Neural cell (in vitro differentiated cells): ENCODE measurements at regions not wholly inside any gene's neighbourhood (a gene's known extent, or its start where the extent isn't known, plus 50 kb on each side); places are given as distances from the start of the nearest gene placed in this dataset.

Experiments used
- H2AFZ ChIP-seq: fragments of 200-600, 300-800 bp; sonication (generic), shearing (Covaris generic); 2 replicates; pipeline ENCODE4 v1.6.0; 2014; ENCODE audit warnings: low read depth, mild to moderate bottlenecking, antibody characterized with exemption, low read length, moderate library complexity
- H3F3A ChIP-seq: fragments of 200-600 bp; shearing (Covaris generic); 2 replicates; pipeline ENCODE4 v1.6.1; 2016; ENCODE audit warnings: mild to moderate bottlenecking, moderate library complexity, mixed read lengths, antibody characterized with exemption, low read length; ENCODE audit not compliant: insufficient read depth, poor library complexity, severe bottlenecking
- H3K27ac ChIP-seq: fragments of 200-600, 300-800 bp; sonication (generic), shearing (Covaris generic); 2 replicates; pipeline ENCODE4 v1.5.1; 2014; ENCODE audit warnings: mild to moderate bottlenecking, low read length, moderate library complexity
- H3K27me3 ChIP-seq: fragments of 300-800, 200-600 bp; sonication (generic), shearing (Covaris generic); 2 replicates; pipeline ENCODE4 v1.6.0; 2014; ENCODE audit warnings: mild to moderate bottlenecking, low read depth, low read length, moderate library complexity; ENCODE audit not compliant: insufficient read depth
- H3K36me3 ChIP-seq: fragments of 300-800, 200-600 bp; sonication (generic), shearing (Covaris generic); 2 replicates; pipeline ENCODE4 v1.5.1; 2014; ENCODE audit warnings: mild to moderate bottlenecking, antibody characterized with exemption, low read length, moderate library complexity; ENCODE audit not compliant: insufficient read depth
- H3K4me2 ChIP-seq: fragments of 300-800, 200-600 bp; sonication (generic), shearing (Covaris generic); 2 replicates; pipeline ENCODE4 v1.6.0; 2014; ENCODE audit warnings: mild to moderate bottlenecking, low read length
- H3K4me3 ChIP-seq: fragments of 300-800, 200-600 bp; sonication (generic), shearing (Covaris generic); 2 replicates; pipeline ENCODE4 v1.5.1; 2014; ENCODE audit warnings: mild to moderate bottlenecking, low read length, moderate library complexity
- H3K79me2 ChIP-seq: fragments of 200-600 bp; shearing (Covaris generic); replicated peaks from 2 replicates; pipeline ENCODE4 v1.6.0; 2014; ENCODE audit warnings: mild to moderate bottlenecking, low read length, moderate library complexity; ENCODE audit not compliant: insufficient read depth
- H3K9ac ChIP-seq: fragments of 300-800, 200-600 bp; sonication (generic), shearing (Covaris generic); 2 replicates; pipeline ENCODE4 v1.6.1; 2016; ENCODE audit warnings: mild to moderate bottlenecking, low read length, mixed read lengths
- H3K9me2 ChIP-seq: fragments of 200-600 bp; shearing (Covaris generic); 2 replicates; pipeline ENCODE4 v1.6.1; 2016; ENCODE audit warnings: mild to moderate bottlenecking, low read length, mixed read lengths; ENCODE audit not compliant: insufficient read depth
- H3K9me3 ChIP-seq: fragments of 200-600, 300-800 bp; sonication (generic), shearing (Covaris generic); 2 replicates; pipeline ENCODE4 v1.6.1; 2016; ENCODE audit warnings: mild to moderate bottlenecking, mixed run types, low read length, moderate library complexity, mixed read lengths
- H4K20me1 ChIP-seq: fragments of 200-600 bp; shearing (Covaris generic); 2 replicates; pipeline ENCODE4 v1.6.1; 2016; ENCODE audit warnings: mild to moderate bottlenecking, mixed run types; ENCODE audit not compliant: insufficient read depth
- EP300 ChIP-seq: fragments of 450-650 bp; conservative IDR thresholded peaks from 2 replicates; pipeline ENCODE4 v1.6.1; 2014; ENCODE audit warnings: antibody characterized with exemption, mild to moderate bottlenecking, moderate library complexity; ENCODE audit not compliant: poor library complexity, severe bottlenecking
- EZH2 ChIP-seq: fragments of 200-600, 300-800 bp; shearing (Covaris generic), sonication (generic); IDR thresholded peaks from 2 replicates; pipeline ENCODE4 v1.6.1; 2014; ENCODE audit warnings: antibody characterized with exemption, low read length, borderline replicate concordance, mild to moderate bottlenecking; ENCODE audit not compliant: insufficient read depth, poor library complexity, severe bottlenecking
- MXI1 ChIP-seq: fragments of 450-650 bp; conservative IDR thresholded peaks from 2 replicates; pipeline ENCODE4 v1.6.1; 2014; ENCODE audit warnings: antibody characterized with exemption, mild to moderate bottlenecking; ENCODE audit not compliant: poor library complexity, severe bottlenecking
- POLR2AphosphoS5 ChIP-seq: IDR thresholded peaks from 2 replicates; pipeline ENCODE4 v1.6.1; 2012
- RAD21 ChIP-seq: fragments of 450-650 bp; conservative IDR thresholded peaks from 2 replicates; pipeline ENCODE4 v1.6.1; 2014; ENCODE audit warnings: antibody characterized with exemption, mild to moderate bottlenecking, moderate library complexity
- SMC3 ChIP-seq: fragments of 450-650 bp; conservative IDR thresholded peaks from 2 replicates; pipeline ENCODE4 v1.6.1; 2014; ENCODE audit warnings: antibody characterized with exemption, mild to moderate bottlenecking, moderate library complexity; ENCODE audit not compliant: poor library complexity
- TAF1 ChIP-seq: IDR thresholded peaks from 2 replicates; pipeline ENCODE4 v1.6.1; 2012; ENCODE audit warnings: low read depth
- TF ChIP-seq, protein P1 (sequence below): fragments of 450-650 bp; IDR thresholded peaks from 2 replicates; pipeline ENCODE4 v1.5.1; 2014; ENCODE audit warnings: antibody characterized with exemption, mild to moderate bottlenecking, moderate library complexity; ENCODE audit not compliant: poor library complexity, severe bottlenecking
- TF ChIP-seq, protein P2 (sequence below): IDR thresholded peaks from 2 replicates; pipeline ENCODE4 v1.6.1; 2012; ENCODE audit warnings: borderline replicate concordance

DNA sequence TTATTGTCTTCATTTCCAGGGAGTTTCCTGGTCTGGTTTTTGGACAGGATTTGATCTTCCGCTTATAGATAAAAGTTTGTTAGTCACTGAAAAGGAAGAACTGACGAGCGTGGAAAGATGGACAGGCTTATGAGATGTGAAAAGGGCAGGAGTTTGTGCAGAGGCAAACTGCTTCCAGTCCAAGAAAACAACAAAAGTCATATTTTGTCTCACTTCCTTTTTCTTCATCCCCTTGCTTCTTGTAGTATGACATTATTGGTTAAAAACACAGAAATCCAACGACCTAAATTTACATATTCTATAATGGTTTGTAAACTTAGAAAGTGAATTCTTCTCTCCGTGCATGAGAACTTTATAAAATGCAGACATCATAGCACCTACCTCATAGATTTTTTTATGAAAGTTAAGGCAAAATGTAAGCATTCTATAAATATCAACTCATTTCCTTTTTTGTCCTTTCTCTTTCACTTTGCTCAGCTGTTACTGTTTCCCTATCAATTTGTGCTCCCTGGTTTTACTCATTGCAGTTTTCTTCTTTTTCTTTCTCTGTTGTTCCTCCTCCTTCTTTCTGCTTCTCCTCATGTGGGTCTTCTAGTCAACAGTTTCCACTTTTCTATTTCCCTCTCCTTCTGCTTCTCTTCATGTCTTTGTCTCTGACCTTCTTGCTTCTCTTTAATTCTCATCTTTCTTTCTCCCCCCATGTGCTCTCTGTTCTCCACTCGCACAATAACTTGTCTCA is 370.2 kb downstream of the ARL4A start:
- no peak overlapping the region for H3K4me2 ChIP-seq
- no peaks in the 10 kb centered on the region for H3K79me2 ChIP-seq
- H3K9ac ChIP-seq: no peak overlapping the region
- no peaks in the 10 kb centered on the region for H3K9me2 ChIP-seq
- TF ChIP-seq MXI1 (no peak), SMC3 (no peak), EP300 (no peak), TAF1 (no peak), POLR2AphosphoS5 (no peak), EZH2 (no peak), RAD21 (no peak)
- TF ChIP-seq, protein P1, sequence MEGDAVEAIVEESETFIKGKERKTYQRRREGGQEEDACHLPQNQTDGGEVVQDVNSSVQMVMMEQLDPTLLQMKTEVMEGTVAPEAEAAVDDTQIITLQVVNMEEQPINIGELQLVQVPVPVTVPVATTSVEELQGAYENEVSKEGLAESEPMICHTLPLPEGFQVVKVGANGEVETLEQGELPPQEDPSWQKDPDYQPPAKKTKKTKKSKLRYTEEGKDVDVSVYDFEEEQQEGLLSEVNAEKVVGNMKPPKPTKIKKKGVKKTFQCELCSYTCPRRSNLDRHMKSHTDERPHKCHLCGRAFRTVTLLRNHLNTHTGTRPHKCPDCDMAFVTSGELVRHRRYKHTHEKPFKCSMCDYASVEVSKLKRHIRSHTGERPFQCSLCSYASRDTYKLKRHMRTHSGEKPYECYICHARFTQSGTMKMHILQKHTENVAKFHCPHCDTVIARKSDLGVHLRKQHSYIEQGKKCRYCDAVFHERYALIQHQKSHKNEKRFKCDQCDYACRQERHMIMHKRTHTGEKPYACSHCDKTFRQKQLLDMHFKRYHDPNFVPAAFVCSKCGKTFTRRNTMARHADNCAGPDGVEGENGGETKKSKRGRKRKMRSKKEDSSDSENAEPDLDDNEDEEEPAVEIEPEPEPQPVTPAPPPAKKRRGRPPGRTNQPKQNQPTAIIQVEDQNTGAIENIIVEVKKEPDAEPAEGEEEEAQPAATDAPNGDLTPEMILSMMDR: no peak
- TF ChIP-seq, protein P2, sequence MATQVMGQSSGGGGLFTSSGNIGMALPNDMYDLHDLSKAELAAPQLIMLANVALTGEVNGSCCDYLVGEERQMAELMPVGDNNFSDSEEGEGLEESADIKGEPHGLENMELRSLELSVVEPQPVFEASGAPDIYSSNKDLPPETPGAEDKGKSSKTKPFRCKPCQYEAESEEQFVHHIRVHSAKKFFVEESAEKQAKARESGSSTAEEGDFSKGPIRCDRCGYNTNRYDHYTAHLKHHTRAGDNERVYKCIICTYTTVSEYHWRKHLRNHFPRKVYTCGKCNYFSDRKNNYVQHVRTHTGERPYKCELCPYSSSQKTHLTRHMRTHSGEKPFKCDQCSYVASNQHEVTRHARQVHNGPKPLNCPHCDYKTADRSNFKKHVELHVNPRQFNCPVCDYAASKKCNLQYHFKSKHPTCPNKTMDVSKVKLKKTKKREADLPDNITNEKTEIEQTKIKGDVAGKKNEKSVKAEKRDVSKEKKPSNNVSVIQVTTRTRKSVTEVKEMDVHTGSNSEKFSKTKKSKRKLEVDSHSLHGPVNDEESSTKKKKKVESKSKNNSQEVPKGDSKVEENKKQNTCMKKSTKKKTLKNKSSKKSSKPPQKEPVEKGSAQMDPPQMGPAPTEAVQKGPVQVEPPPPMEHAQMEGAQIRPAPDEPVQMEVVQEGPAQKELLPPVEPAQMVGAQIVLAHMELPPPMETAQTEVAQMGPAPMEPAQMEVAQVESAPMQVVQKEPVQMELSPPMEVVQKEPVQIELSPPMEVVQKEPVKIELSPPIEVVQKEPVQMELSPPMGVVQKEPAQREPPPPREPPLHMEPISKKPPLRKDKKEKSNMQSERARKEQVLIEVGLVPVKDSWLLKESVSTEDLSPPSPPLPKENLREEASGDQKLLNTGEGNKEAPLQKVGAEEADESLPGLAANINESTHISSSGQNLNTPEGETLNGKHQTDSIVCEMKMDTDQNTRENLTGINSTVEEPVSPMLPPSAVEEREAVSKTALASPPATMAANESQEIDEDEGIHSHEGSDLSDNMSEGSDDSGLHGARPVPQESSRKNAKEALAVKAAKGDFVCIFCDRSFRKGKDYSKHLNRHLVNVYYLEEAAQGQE: no peak
- no peaks in the 10 kb centered on the region for H4K20me1 ChIP-seq
- no peak overlapping the region for H2AFZ ChIP-seq
- H3K4me3 ChIP-seq: no peak overlapping the region
- no peaks in the 10 kb centered on the region for H3K27me3 ChIP-seq
- H3K27ac ChIP-seq: no peak overlapping the region
- no peaks in the 10 kb centered on the region for H3K36me3 ChIP-seq
- H3F3A ChIP-seq: no peaks in the 10 kb centered on the region
- no peaks in the 10 kb centered on the region for H3K9me3 ChIP-seq

DNA sequence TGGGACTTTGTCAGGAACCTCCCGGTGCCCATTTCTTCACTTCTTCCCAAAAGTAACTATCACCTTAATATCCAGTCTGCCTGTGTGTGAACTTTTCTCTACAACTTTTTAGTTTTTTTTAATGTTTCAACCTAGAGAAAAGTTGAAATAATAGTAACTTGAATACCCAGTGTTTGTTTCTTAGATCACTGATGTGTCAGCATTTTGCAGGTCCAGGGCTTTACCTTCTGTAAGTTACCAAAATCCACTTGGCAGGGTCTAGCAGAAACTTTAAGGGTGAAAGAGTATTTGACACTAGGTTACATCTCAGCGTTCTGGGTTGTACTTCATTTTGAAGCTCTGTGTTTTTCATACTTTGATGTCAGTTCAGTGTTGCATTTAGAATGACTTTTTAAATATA is 372.7 kb downstream of the ARL4A start:
- H3K4me3 ChIP-seq: no peak overlapping the region
- no peaks in the 10 kb centered on the region for H3K9me2 ChIP-seq
- H2AFZ ChIP-seq: no peak overlapping the region

More for the DNA sequence above, 372.7 kb downstream of the ARL4A start:
- H3F3A ChIP-seq: no peaks in the 10 kb centered on the region
- H3K79me2 ChIP-seq: no peaks in the 10 kb centered on the region
- H3K27me3 ChIP-seq: no peaks in the 10 kb centered on the region
- TF ChIP-seq EP300: no peak
- no peak for TF ChIP-seq RAD21
- no peaks in the 10 kb centered on the region for H4K20me1 ChIP-seq
- no peak overlapping the region for H3K4me2 ChIP-seq
- H3K36me3 ChIP-seq: no peaks in the 10 kb centered on the region
- no peaks in the 10 kb centered on the region for H3K9me3 ChIP-seq
- no peak overlapping the region for H3K9ac ChIP-seq
- no peak overlapping the region for H3K27ac ChIP-seq
